GM23338 (cell line): ENCODE measurements at regions not wholly inside any gene's neighbourhood (a gene's known extent, or its start where the extent isn't known, plus 50 kb on each side); places are given as distances from the start of the nearest gene placed in this dataset.

Source experiments
- ATAC-seq: fragments of 200-7000 bp; cut with Tn5 transposase; 3 replicates; pipeline ENCODE4 v1.9.1; 2020
- DNase-seq: peaks from one replicate; pipeline ENCODE4 v3.0.0-alpha.2; 2015; ENCODE audit warnings: low spot score
- H2AFZ ChIP-seq: fragments of 200-600 bp; sonication (generic); 2 replicates; pipeline ENCODE4 v1.8.0; 2016; ENCODE audit warnings: antibody characterized with exemption, mild to moderate bottlenecking, moderate library complexity
- H3F3A ChIP-seq: fragments of 200-600 bp; sonication (generic); replicated peaks from 2 replicates; pipeline ENCODE4 v1.8.0; 2017; ENCODE audit warnings: antibody characterized with exemption, mixed run types, low read depth
- H3K27ac ChIP-seq: fragments of 200-600 bp; sonication (generic); 2 replicates; pipeline ENCODE4 v1.6.1; 2016; ENCODE audit warnings: low read depth
- H3K27me3 ChIP-seq: fragments of 200-600 bp; sonication (generic); 2 replicates; pipeline ENCODE4 v1.8.0; 2016; ENCODE audit warnings: mild to moderate bottlenecking, mixed run types, moderate library complexity; ENCODE audit not compliant: insufficient read depth
- H3K36me3 ChIP-seq: fragments of 200-600 bp; sonication (generic); 2 replicates; pipeline ENCODE4 v1.8.0; 2016; ENCODE audit warnings: mild to moderate bottlenecking; ENCODE audit not compliant: insufficient read depth
- H3K4me1 ChIP-seq: fragments of 200-600 bp; sonication (generic); 2 replicates; pipeline ENCODE4 v1.8.0; 2016; ENCODE audit warnings: mild to moderate bottlenecking, moderate library complexity; ENCODE audit not compliant: insufficient read depth
- H3K4me2 ChIP-seq: fragments of 200-600 bp; sonication (generic); 2 replicates; pipeline ENCODE4 v1.7.1; 2017; ENCODE audit warnings: mixed run types
- H3K4me3 ChIP-seq: fragments of 200-600 bp; sonication (generic); 2 replicates; pipeline ENCODE4 v1.6.1; 2016; ENCODE audit warnings: mixed run types
- H3K79me2 ChIP-seq: fragments of 200-600 bp; sonication (generic); replicated peaks from 2 replicates; pipeline ENCODE4 v1.8.0; 2017; ENCODE audit warnings: mild to moderate bottlenecking; ENCODE audit not compliant: insufficient read depth
- H3K9me2 ChIP-seq: fragments of 200-600 bp; sonication (generic); 2 replicates; pipeline ENCODE4 v1.8.0; 2017; ENCODE audit not compliant: insufficient read depth
- H4K20me1 ChIP-seq: fragments of 200-600 bp; sonication (generic); replicated peaks from 2 replicates; pipeline ENCODE4 v1.8.0; 2017; ENCODE audit warnings: mild to moderate bottlenecking; ENCODE audit not compliant: insufficient read depth
- H3K27ac Mint-ChIP-seq: 2 replicates; pipeline ENCODE4 v1.8.0; 2020; ENCODE audit warnings: inconsistent platforms, mild to moderate bottlenecking, moderate library complexity, mixed read lengths
- H3K27me3 Mint-ChIP-seq: 3 replicates; pipeline ENCODE4 v1.8.0; 2022; ENCODE audit warnings: low read depth, mild to moderate bottlenecking, moderate library complexity, mixed read lengths, inconsistent platforms; ENCODE audit not compliant: insufficient read depth, poor library complexity
- H3K36me3 Mint-ChIP-seq: 3 replicates; pipeline ENCODE4 v1.8.0; 2021; ENCODE audit warnings: low read depth, mild to moderate bottlenecking, inconsistent platforms, moderate library complexity, mixed read lengths
- H3K4me1 Mint-ChIP-seq: 3 replicates; pipeline ENCODE4 v1.8.0; 2020; ENCODE audit warnings: mild to moderate bottlenecking, inconsistent platforms, mixed read lengths
- H3K4me3 Mint-ChIP-seq: 3 replicates; pipeline ENCODE4 v1.8.0; 2021; ENCODE audit warnings: moderate library complexity, mild to moderate bottlenecking, inconsistent platforms, mixed read lengths
- H3K9me3 Mint-ChIP-seq: 3 replicates; pipeline ENCODE4 v1.8.0; 2020; ENCODE audit warnings: moderate library complexity, mild to moderate bottlenecking, inconsistent platforms, mixed read lengths
- CREB1 ChIP-seq: fragments of 250-450 bp; sonication (Bioruptor Pico); IDR thresholded peaks from 2 replicates; pipeline ENCODE4 v1.5.0; 2020; ENCODE audit warnings: low read depth, mild to moderate bottlenecking, moderate library complexity
- CTCF ChIP-seq, 2 experiments: fragments of 200-600 bp in 1 of 2; sonication (generic) in 1 of 2; conservative IDR thresholded peaks; 2 replicates each; pipeline versions ENCODE4 v1.5.1 to v1.6.1; 2016 to 2017; ENCODE audit warnings: antibody characterized with exemption in 2 of 2, low read depth in 2 of 2, mild to moderate bottlenecking in 2 of 2, moderate library complexity in 1 of 2
- ETS1 ChIP-seq: IDR thresholded peaks from 2 replicates; pipeline ENCODE4 v1.6.1; 2016; ENCODE audit warnings: antibody characterized with exemption
- EZH2 ChIP-seq: fragments of 200-600 bp; sonication (generic); IDR thresholded peaks from one replicate; pipeline ENCODE4 v1.8.0; 2017; ENCODE audit warnings: antibody characterized with exemption, mild to moderate bottlenecking, low read depth; ENCODE audit not compliant: unreplicated experiment
- JUNB ChIP-seq: IDR thresholded peaks from one replicate; pipeline ENCODE4 v1.6.1; 2016; ENCODE audit warnings: antibody characterized with exemption; ENCODE audit not compliant: unreplicated experiment
- POLR2AphosphoS5 ChIP-seq: IDR thresholded peaks from 2 replicates; pipeline ENCODE4 v1.6.1; 2016; ENCODE audit warnings: antibody characterized with exemption, low read depth
- REST ChIP-seq: IDR thresholded peaks from one replicate; pipeline ENCODE4 v1.6.1; 2018; ENCODE audit warnings: antibody characterized with exemption; ENCODE audit not compliant: unreplicated experiment
- STAT1 ChIP-seq: IDR thresholded peaks from one replicate; pipeline ENCODE4 v1.6.1; 2016; ENCODE audit warnings: antibody characterized with exemption; ENCODE audit not compliant: unreplicated experiment
- ZNF114 ChIP-seq: fragments of 250-450 bp; sonication (Bioruptor Pico); IDR thresholded peaks from 2 replicates; pipeline ENCODE4 v1.5.0; 2020; ENCODE audit warnings: mild to moderate bottlenecking, moderate library complexity
- ZNF331 ChIP-seq: fragments of 250-450 bp; sonication (Bioruptor Pico); IDR thresholded peaks from 2 replicates; pipeline ENCODE4 v1.5.0; 2020; ENCODE audit warnings: low read depth, mild to moderate bottlenecking, moderate library complexity

- no peaks in the 10 kb centered on the region for H3F3A ChIP-seq
- no peak for DNase-seq
Measured at GRCh38 chrY:19020193-19020592, 246.7 kb upstream of the HSFY2 start.

DNA sequence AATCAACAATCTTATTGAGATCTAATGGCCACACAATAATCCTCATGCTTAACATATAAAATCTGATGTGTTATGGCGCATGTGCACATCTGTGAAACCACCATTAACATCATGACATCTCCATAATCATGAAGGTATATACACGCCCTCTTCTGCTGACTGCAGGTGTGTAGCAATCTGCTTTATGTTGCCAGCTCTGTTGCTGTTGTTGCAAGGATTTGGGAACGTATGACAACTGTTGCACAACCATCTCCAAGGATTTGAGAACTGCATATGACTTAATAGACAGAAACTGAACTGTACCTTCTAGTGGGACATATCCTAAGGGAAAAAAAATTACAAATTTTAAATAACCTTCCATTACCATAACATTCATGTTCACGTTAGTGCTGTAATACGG is 243.5 kb upstream of the HSFY2 start:
- Mint-ChIP-seq H3K4me3 (no peak overlapping the region), H3K27ac (no peak overlapping the region), H3K4me1 (peaks cover 20% of the 10 kb centered on the region), H3K27me3 (peaks cover 3% of the 10 kb centered on the region), H3K36me3 (peaks cover 8% of the 10 kb centered on the region; the same call in 2 of the 3 replicates), H3K9me3 (no peaks in the 10 kb centered on the region)
- H3K9me2 ChIP-seq, result no peaks in the 10 kb centered on the region
- no peaks in the 10 kb centered on the region for H3K27me3 ChIP-seq
- H2AFZ ChIP-seq, result no peak overlapping the region
- peaks cover 42% of the 10 kb centered on the region for H3K79me2 ChIP-seq
- H3K36me3 ChIP-seq, result no peaks in the 10 kb centered on the region
- H3K4me3 ChIP-seq, result no peak overlapping the region
- ATAC-seq (no peak), DNase-seq (no peak)
- no peak overlapping the region for H3K27ac ChIP-seq
- H4K20me1 ChIP-seq, result no peaks in the 10 kb centered on the region
- H3K4me1 ChIP-seq, result peaks cover 7% of the 10 kb centered on the region; the same call in 1 of the 2 replicates
- H3K4me2 ChIP-seq, result no peak overlapping the region
- H3F3A ChIP-seq, result no peaks in the 10 kb centered on the region
- no peak for TF ChIP-seq REST
- TF ChIP-seq ETS1, result no peak
- TF ChIP-seq EZH2, result no peak
- TF ChIP-seq STAT1, result no peak
- TF ChIP-seq POLR2AphosphoS5, result no peak
- TF ChIP-seq CTCF (conservative IDR thresholded peaks at IDR 0.05; ENCODE audit: low read depth in 2 of 2), result no peak
- no peak for TF ChIP-seq ZNF331 (CRISPR knock-in tag)
- TF ChIP-seq CREB1 (CRISPR knock-in tag), result no peak
- no peak for TF ChIP-seq ZNF114 (CRISPR knock-in tag)
- no peak for TF ChIP-seq JUNB

More at GRCh38 chrY:19020193-19020592, 246.7 kb upstream of the HSFY2 start:
- H3K27me3 ChIP-seq, result no peaks in the 10 kb centered on the region
- H3K79me2 ChIP-seq, result peaks cover 46% of the 10 kb centered on the region
- H3K9me2 ChIP-seq, result no peaks in the 10 kb centered on the region
- Mint-ChIP-seq H3K36me3 (peaks cover 8% of the 10 kb centered on the region; the same call in 2 of the 3 replicates), H3K27me3 (peaks cover 3% of the 10 kb centered on the region), H3K9me3 (no peaks in the 10 kb centered on the region), H3K4me3 (no peak overlapping the region), H3K27ac (no peak overlapping the region), H3K4me1 (peaks cover 31% of the 10 kb centered on the region)
- H3K4me2 ChIP-seq, result no peak overlapping the region
- H3K27ac ChIP-seq, result no peak overlapping the region
- no peak overlapping the region for H2AFZ ChIP-seq
- no peak for ATAC-seq
- H3K4me3 ChIP-seq, result no peak overlapping the region
- no peak for TF ChIP-seq ZNF331 (CRISPR knock-in tag)
- no peaks in the 10 kb centered on the region for H3K36me3 ChIP-seq
- no peaks in the 10 kb centered on the region for H4K20me1 ChIP-seq
- peaks cover 4% of the 10 kb centered on the region for H3K4me1 ChIP-seq
